Body of pancreas (tissue), 4 donors: ENCODE measurements at regions not wholly inside any gene's neighbourhood (a gene's known extent, or its start where the extent isn't known, plus 50 kb on each side); places are given as distances from the start of the nearest gene placed in this dataset.

Source experiments
- ATAC-seq: fragments of 150-250 bp; one replicate; pipeline ENCODE4 v1.9.1; 2016
- DNase-seq, 4 donors: peaks; one replicate each; pipeline ENCODE4 v3.0.0-alpha.2; 2019
- H3K27ac ChIP-seq, 4 donors: fragments of 200-600 bp; sonication (generic); 1 replicate in 3 of 4; 2 replicates in 1 of 4; pipeline versions ENCODE4 v1.5.1 to v1.6.1; 2016 to 2019; ENCODE audit warnings: mild to moderate bottlenecking in 1 of 4, mixed read lengths in 1 of 4, moderate library complexity in 1 of 4
- H3K27me3 ChIP-seq, 2 donors: fragments of 200-600 bp; sonication (generic); one replicate each; pipeline ENCODE4 v1.6.0; 2016; ENCODE audit warnings: mild to moderate bottlenecking in 1 of 2
- H3K36me3 ChIP-seq, 2 donors: fragments of 200-600 bp; sonication (generic); replicated peaks in 1 of 2; 2 replicates each; pipeline ENCODE4 v1.5.1; 2016; ENCODE audit warnings: low read depth in 2 of 2; ENCODE audit not compliant: insufficient read depth in 1 of 2
- H3K4me1 ChIP-seq: fragments of 200-600 bp; sonication (generic); one replicate; pipeline ENCODE4 v1.6.0; 2016
- H3K4me3 ChIP-seq, 2 donors: fragments of 200-600 bp; sonication (generic); 1 replicate in 1 of 2; 2 replicates in 1 of 2; pipeline ENCODE4 v1.5.1; 2016 to 2019
- H3K9me3 ChIP-seq, 3 donors: fragments of 200-600 bp; sonication (generic); 1 replicate in 2 of 3; 2 replicates in 1 of 3; pipeline ENCODE4 v1.5.1; 2016
- POLR2A ChIP-seq, 3 donors: fragments of 450-650 bp; IDR thresholded peaks; one replicate each; pipeline ENCODE4 v1.6.1; 2016; ENCODE audit warnings: antibody characterized with exemption in 3 of 3, mild to moderate bottlenecking in 2 of 3
- WGBS, 2 donors: methylation state at CpG; one replicate each; pipeline ENCODE4 v1.1.5; 2017; 5-methylcytosine and 5-hydroxymethylcytosine counted together
- intact Hi-C: fragments of 100-400 bp; cut with DNase I; formaldehyde crosslinking; loops from one replicate; pipeline ENCODE4 v1.15.1; 2023
- TF ChIP-seq, protein P1 (sequence below), 7 experiments: fragments of 450-650 bp in 4 of 7; fragments of 200-600 bp in 3 of 7; sonication (generic) in 3 of 7; IDR thresholded peaks; one replicate each; pipeline ENCODE4 v1.5.1; 2016 to 2019; ENCODE audit warnings: antibody characterized with exemption in 7 of 7

GRCh38 chr6:26258212-26258977, 106.6 kb upstream of the BTN3A2 start:
- intact Hi-C loops, result no loop called here
- TF ChIP-seq POLR2A (IDR thresholded peaks at IDR 0.05), result no peak
- TF ChIP-seq, protein P1, sequence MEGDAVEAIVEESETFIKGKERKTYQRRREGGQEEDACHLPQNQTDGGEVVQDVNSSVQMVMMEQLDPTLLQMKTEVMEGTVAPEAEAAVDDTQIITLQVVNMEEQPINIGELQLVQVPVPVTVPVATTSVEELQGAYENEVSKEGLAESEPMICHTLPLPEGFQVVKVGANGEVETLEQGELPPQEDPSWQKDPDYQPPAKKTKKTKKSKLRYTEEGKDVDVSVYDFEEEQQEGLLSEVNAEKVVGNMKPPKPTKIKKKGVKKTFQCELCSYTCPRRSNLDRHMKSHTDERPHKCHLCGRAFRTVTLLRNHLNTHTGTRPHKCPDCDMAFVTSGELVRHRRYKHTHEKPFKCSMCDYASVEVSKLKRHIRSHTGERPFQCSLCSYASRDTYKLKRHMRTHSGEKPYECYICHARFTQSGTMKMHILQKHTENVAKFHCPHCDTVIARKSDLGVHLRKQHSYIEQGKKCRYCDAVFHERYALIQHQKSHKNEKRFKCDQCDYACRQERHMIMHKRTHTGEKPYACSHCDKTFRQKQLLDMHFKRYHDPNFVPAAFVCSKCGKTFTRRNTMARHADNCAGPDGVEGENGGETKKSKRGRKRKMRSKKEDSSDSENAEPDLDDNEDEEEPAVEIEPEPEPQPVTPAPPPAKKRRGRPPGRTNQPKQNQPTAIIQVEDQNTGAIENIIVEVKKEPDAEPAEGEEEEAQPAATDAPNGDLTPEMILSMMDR (IDR thresholded peaks at IDR 0.05), result no peak
- Histone ChIP-seq H3K27me3 (no peaks in the 10 kb centered on the region), H3K4me1 (no peaks in the 10 kb centered on the region), H3K9me3 (no peaks in the 10 kb centered on the region), H3K36me3 (no peaks in the 10 kb centered on the region), H3K27ac (no peak overlapping the region), H3K4me3 (no peak overlapping the region)
- DNase-seq (no peak), ATAC-seq (no peak)
- WGBS, 2 donors, result 66 to 72% methylated on average over 5 of the region's 5 CpGs

DNA sequence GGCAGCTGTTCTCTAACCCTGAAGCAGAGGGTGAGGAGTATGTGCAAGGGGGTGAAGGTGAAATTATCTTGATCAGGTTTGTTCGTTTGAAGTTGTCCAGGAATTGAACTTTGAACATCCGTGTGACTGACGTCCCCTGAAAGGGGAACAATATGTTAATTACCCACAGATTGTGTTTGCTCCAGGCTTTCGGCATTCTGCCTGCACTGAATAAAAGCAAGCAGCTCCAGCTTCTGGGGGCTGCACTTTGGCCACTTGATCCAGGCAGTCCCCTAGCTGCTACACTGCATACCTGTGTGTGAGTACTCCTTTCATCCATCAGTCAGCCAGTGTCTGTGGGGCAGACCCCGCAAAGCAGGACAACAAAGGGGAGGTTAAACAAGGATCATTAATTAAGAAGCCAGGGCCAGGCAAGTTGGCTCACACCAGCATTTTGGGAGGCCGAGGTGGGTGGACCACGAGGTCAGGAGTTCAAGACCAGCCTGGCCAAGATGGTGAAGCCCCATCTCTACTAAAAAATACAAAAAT, 104.8 kb upstream of the BTN3A2 start:
- Histone ChIP-seq H3K4me3 (no peak overlapping the region), H3K4me1 (no peaks in the 10 kb centered on the region), H3K36me3 (no peaks in the 10 kb centered on the region), H3K27me3 (no peaks in the 10 kb centered on the region), H3K27ac (no peak overlapping the region), H3K9me3 (no peaks in the 10 kb centered on the region)
- DNase-seq (no peak), ATAC-seq (no peak)
- no peak for TF ChIP-seq POLR2A (IDR thresholded peaks at IDR 0.05)
- TF ChIP-seq, protein P1 (IDR thresholded peaks at IDR 0.05), result no peak
- intact Hi-C loops, result no loop called here
- WGBS, 2 donors, result 43 to 61% methylated on average over 5 to 7 of the region's 7 CpGs

GRCh38 chr6:26260725-26261490, 104.1 kb upstream of the BTN3A2 start:
- intact Hi-C loops, result no loop called here
- 60 to 63% methylated on average over 6 of the region's 6 CpGs for WGBS, 2 donors
- H3K36me3 ChIP-seq, result no peaks in the 10 kb centered on the region
- no peaks in the 10 kb centered on the region for H3K4me1 ChIP-seq
- no peaks in the 10 kb centered on the region for H3K9me3 ChIP-seq
- ATAC-seq, result no peak
- H3K27me3 ChIP-seq, result no peaks in the 10 kb centered on the region
- DNase-seq, result no peak
- TF ChIP-seq, protein P1 (IDR thresholded peaks at IDR 0.05), result no peak
- TF ChIP-seq POLR2A (IDR thresholded peaks at IDR 0.05), result no peak
- H3K4me3 ChIP-seq, result no peak overlapping the region
- H3K27ac ChIP-seq, result no peak overlapping the region

DNA sequence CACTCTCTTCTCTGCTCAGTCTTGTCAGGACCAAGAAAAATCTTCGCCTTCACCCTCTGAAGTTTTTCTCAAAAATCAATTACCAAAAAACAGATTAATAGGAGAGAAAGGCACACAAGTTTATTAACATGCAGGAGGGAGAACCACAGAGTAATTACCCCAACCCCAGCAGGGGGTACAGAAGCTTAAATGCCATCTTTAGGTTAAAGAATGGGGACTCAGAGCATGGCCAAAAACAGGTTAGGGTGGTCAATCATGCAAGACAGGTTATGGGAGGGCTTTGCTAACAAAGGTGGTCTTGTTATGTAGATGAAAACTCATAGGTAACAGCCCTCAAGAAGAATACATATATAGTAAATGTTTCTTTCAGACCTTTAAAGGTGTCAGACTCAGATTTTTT, 100.5 kb upstream of the BTN3A2 start:
- 72 to 91% methylated on average over 1 of the region's 1 CpG for WGBS, 2 donors
- H3K9me3 ChIP-seq, result no peaks in the 10 kb centered on the region
- intact Hi-C loops, result no loop called here
- H3K36me3 ChIP-seq, result no peaks in the 10 kb centered on the region
- DNase-seq (no peak), ATAC-seq (no peak)
- peaks cover 3% of the 10 kb centered on the region for H3K4me1 ChIP-seq
- H3K27me3 ChIP-seq, result no peaks in the 10 kb centered on the region
- no peak overlapping the region for H3K27ac ChIP-seq
- TF ChIP-seq, protein P1 (IDR thresholded peaks at IDR 0.05), result no peak
- TF ChIP-seq POLR2A (IDR thresholded peaks at IDR 0.05), result no peak
- no peak overlapping the region for H3K4me3 ChIP-seq
